Activated CD8-positive, alpha-beta T cell treated with anti-CD3 and anti-CD28 coated beads for 36 hours (primary cell): ENCODE measurements at regions not wholly inside any gene's neighbourhood (a gene's known extent, or its start where the extent isn't known, plus 50 kb on each side); places are given as distances from the start of the nearest gene placed in this dataset.

ENCODE experiments used
- ATAC-seq: fragments of 200-7000 bp; cut with Tn5 transposase; one replicate; pipeline ENCODE4 v1.10.0; 2021; ENCODE audit warnings: mild to moderate bottlenecking, moderate library complexity
- CTCF ChIA-PET: fragments of 350-600 bp; sonication (Branson Sonifier 250); formaldehyde crosslinking; loops from one replicate; lab custom pipeline; 2021; ENCODE audit warnings: antibody characterized with exemption; lab: Charles Lee
- POLR2A ChIA-PET: fragments of 350-600 bp; sonication (Branson Sonifier 250); formaldehyde crosslinking; loops from one replicate; lab custom pipeline; 2021; ENCODE audit warnings: antibody characterized with exemption; lab: Charles Lee
- DNase-seq: peaks from one replicate; pipeline ENCODE4 v3.0.0-alpha.2; 2020
- H3K27ac Mint-ChIP-seq: one replicate; pipeline ENCODE4 v1.8.0; 2021; ENCODE audit warnings: mild to moderate bottlenecking, mixed read lengths
- H3K27me3 Mint-ChIP-seq: one replicate; pipeline ENCODE4 v1.8.0; 2021; ENCODE audit warnings: mixed read lengths
- H3K36me3 Mint-ChIP-seq: one replicate; pipeline ENCODE4 v1.8.0; 2021; ENCODE audit warnings: low read depth, mixed read lengths
- H3K4me1 Mint-ChIP-seq: one replicate; pipeline ENCODE4 v1.8.0; 2021; ENCODE audit warnings: low read depth, mixed read lengths
- H3K4me3 Mint-ChIP-seq: one replicate; pipeline ENCODE4 v1.8.0; 2021; ENCODE audit warnings: mild to moderate bottlenecking, moderate library complexity, mixed read lengths
- H3K9me3 Mint-ChIP-seq: one replicate; pipeline ENCODE4 v1.8.0; 2021; ENCODE audit warnings: mixed read lengths
- intact Hi-C: fragments of 100-400 bp; cut with micrococcal nuclease; formaldehyde crosslinking; loops from one replicate; pipeline ENCODE4 v1.10.0; 2022
- TF ChIP-seq, protein P1 (sequence below): fragments of 200-600 bp; IDR thresholded peaks from one replicate; pipeline ENCODE4 v1.8.0; 2022; ENCODE audit warnings: antibody characterized with exemption, mild to moderate bottlenecking

DNA sequence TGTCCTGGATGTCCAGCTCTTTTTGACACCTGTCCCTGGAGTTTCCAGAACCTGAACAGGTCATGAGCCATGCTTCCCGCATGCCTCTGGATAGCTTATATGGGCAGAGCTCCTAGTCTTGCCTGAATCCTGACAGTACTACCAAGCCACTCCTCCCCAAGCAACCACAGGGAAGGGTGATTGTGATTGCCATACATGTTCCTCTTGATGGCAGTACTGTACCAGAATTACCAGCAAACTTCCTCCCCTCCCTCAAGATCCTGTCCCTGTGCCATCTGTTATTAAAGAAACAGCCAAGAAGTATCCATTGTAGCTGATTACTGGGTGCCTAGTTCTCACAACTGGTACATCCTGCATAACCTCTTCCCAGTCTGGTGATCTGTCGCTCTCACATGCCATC is 264.3 kb upstream of the AGTR2 start:
- CTCF ChIA-PET: no interaction called here

DNA sequence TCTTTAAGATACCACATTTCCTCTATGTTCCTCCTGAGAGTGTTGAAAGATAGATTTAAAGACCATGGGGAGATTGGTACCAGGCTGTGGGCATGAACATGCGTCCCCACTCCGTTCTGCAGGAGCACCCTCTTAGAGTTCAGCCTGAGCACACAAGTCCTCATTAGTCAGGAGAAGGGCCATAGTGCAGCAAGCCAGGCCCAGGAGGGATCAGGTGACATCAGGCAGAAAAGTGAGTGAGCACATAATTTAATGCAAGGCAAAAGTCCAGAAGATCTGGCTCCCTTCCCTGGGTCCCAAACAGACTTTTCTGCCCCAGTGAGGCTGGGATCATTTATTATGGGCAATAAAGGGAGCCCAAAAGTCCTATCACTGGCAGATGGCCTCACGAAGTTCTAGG is 263.7 kb upstream of the AGTR2 start:
- Mint-ChIP-seq H3K4me1 (no peaks in the 10 kb centered on the region), H3K27me3 (no peaks in the 10 kb centered on the region), H3K9me3 (no peaks in the 10 kb centered on the region), H3K4me3 (no peak overlapping the region), H3K36me3 (no peaks in the 10 kb centered on the region), H3K27ac (no peak overlapping the region)
- ATAC-seq (no peak), DNase-seq (no peak)
- TF ChIP-seq, protein P1, sequence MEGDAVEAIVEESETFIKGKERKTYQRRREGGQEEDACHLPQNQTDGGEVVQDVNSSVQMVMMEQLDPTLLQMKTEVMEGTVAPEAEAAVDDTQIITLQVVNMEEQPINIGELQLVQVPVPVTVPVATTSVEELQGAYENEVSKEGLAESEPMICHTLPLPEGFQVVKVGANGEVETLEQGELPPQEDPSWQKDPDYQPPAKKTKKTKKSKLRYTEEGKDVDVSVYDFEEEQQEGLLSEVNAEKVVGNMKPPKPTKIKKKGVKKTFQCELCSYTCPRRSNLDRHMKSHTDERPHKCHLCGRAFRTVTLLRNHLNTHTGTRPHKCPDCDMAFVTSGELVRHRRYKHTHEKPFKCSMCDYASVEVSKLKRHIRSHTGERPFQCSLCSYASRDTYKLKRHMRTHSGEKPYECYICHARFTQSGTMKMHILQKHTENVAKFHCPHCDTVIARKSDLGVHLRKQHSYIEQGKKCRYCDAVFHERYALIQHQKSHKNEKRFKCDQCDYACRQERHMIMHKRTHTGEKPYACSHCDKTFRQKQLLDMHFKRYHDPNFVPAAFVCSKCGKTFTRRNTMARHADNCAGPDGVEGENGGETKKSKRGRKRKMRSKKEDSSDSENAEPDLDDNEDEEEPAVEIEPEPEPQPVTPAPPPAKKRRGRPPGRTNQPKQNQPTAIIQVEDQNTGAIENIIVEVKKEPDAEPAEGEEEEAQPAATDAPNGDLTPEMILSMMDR: no peak
- ChIA-PET CTCF (no interaction called here), POLR2A (no interaction called here)
- intact Hi-C loops: no loop called here

More for the DNA sequence above, 264.3 kb upstream of the AGTR2 start:
- POLR2A ChIA-PET: no interaction called here
- TF ChIP-seq, protein P1: no peak
- ATAC-seq: no peak
- no peak for DNase-seq
- Mint-ChIP-seq H3K9me3 (no peaks in the 10 kb centered on the region), H3K36me3 (no peaks in the 10 kb centered on the region), H3K27me3 (no peaks in the 10 kb centered on the region), H3K27ac (no peak overlapping the region), H3K4me3 (no peak overlapping the region), H3K4me1 (no peaks in the 10 kb centered on the region)
- intact Hi-C loops: no loop called here

- no peaks in the 10 kb centered on the region for H3K9me3 Mint-ChIP-seq
- no peaks in the 10 kb centered on the region for H3K36me3 Mint-ChIP-seq
- H3K4me1 Mint-ChIP-seq: no peaks in the 10 kb centered on the region
- POLR2A ChIA-PET: no interaction called here
- no peak overlapping the region for H3K4me3 Mint-ChIP-seq
- no peak overlapping the region for H3K27ac Mint-ChIP-seq
- DNase-seq: no peak
- no peaks in the 10 kb centered on the region for H3K27me3 Mint-ChIP-seq
- TF ChIP-seq, protein P1: no peak
- CTCF ChIA-PET: no interaction called here
- intact Hi-C loops: no loop called here
- ATAC-seq: no peak
Observed at GRCh38 chrX:115909017-115909416, 261.5 kb upstream of the AGTR2 start.

DNA sequence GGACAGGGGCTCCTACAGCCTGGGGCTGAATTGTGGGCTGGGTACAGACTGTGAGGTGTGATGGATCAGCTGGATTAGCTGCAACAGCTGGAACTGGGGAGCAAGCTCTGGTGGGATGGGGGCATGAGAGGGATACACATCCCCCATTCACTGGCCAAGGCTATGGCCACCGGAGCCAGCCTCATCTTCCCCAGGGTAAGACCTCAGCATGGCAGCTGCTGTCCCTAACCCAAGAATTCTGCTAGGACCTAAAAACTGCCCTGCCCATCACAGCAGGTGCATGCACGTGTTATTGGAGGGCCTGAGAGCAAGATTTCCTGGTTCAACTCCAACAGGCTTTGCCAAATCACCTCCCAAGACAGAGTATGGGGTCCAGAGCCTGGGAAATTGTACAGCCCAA is 258.6 kb upstream of the AGTR2 start:
- TF ChIP-seq, protein P1: no peak
- Mint-ChIP-seq H3K9me3 (no peaks in the 10 kb centered on the region), H3K4me1 (no peaks in the 10 kb centered on the region), H3K27ac (no peak overlapping the region), H3K36me3 (no peaks in the 10 kb centered on the region), H3K27me3 (no peaks in the 10 kb centered on the region), H3K4me3 (no peak overlapping the region)
- ATAC-seq (no peak), DNase-seq (no peak)
- ChIA-PET CTCF (no interaction called here), POLR2A (no interaction called here)
- intact Hi-C loops: no loop called here

GRCh38 chrX:115912372-115912897 is 258.1 kb upstream of the AGTR2 start:
- CTCF ChIA-PET: no interaction called here
- DNase-seq (no peak), ATAC-seq (no peak)
- intact Hi-C loops: no loop called here
- Mint-ChIP-seq H3K9me3 (no peaks in the 10 kb centered on the region), H3K36me3 (no peaks in the 10 kb centered on the region), H3K4me3 (no peak overlapping the region), H3K4me1 (no peaks in the 10 kb centered on the region), H3K27me3 (no peaks in the 10 kb centered on the region), H3K27ac (no peak overlapping the region)
- POLR2A ChIA-PET: no interaction called here
- TF ChIP-seq, protein P1: no peak
